NCI-H2029 (cell line): ENCODE measurements at regions not wholly inside any gene's neighbourhood (a gene's known extent, or its start where the extent isn't known, plus 50 kb on each side); places are given as distances from the start of the nearest gene placed in this dataset.

ENCODE experiments used
- DNase-seq: peaks from one replicate; lab custom pipeline; 2025; lab: John Stamatoyannopoulos, UW

GRCh38 chr4:116438417-116438816 lies 647.0 kb downstream of the TRAM1L1 start:
- no peak for DNase-seq

- DNase-seq: no peak
Measured at GRCh38 chr4:116427666-116428065, 657.7 kb downstream of the TRAM1L1 start.

DNA sequence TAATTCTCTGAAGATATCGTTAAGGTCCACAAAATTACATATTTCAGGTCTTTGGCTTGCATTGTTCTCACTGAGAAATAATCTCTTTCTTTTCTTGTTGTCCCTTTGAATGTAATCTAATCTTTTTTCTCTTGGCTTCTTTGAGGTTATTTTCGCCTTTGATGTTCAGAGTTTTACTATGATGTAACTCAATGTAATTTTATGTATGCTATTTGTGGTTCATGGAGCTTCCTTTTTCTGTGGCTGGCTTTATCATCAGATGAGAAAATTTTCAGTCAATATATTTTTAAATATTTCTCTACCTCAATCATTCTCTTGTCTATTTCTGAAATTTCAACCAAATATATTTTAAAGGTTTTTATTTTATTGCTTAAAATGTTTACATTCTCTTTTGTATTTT lies 672.2 kb downstream of the TRAM1L1 start:
- DNase-seq: no peak

GRCh38 chr4:116401293-116401692 lies 684.1 kb downstream of the TRAM1L1 start:
- no peak for DNase-seq

DNA sequence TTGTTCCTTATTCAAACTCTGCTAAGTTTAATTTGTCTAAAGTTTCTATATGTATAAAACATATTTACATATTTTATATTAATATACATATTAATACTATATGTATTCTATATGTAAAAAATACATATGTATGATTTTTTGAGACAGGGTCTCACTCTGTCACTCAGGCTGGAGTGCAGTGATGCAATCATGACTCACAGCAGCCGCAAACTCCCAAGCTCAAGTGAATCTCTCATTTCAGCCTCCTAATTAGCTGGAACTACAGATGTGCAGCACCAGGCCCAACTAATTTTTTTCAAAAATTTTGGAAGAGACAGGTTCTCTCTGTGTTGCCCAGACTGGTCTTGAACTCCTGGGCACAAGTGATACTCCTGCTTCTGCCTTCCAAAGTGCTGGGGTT lies 684.9 kb downstream of the TRAM1L1 start:
- DNase-seq: no peak

DNA sequence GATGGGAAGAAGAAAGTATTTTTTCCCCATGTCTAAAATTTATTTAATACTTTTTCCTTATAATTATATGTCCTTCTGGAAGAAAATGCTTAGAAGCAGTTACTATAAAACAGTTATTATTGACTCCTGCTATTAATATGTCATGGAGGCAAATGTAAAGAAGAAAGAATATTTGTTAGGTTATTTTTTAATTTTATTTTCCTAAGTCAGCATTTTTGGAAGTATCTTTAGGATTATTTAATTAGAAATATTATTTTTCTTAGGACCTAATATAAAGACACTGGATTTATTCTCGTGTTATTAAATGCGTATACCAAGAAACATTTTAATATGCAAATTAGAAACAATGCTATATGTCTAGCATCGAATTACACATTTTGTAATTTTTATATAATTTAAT lies 687.7 kb downstream of the TRAM1L1 start:
- DNase-seq: no peak

DNA sequence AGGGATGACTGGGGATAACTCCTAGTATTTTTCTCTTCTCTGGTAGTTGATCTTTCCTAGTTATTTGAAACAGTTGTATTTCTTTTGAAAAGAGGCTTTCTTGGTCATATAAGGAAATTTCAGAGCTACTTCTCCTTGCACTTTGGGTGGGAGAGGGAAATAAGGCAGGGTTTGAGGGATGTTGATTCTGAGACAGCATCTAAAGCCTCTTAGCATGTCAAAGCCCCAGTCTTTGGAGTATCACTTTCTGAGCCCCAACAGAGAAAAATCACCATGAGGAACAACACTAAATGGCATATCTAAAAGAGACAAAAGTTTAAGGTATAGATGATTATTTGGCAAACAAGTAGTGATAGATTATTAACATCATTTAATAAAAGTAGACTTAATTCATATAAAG lies 688.1 kb downstream of the TRAM1L1 start:
- DNase-seq: no peak

DNA sequence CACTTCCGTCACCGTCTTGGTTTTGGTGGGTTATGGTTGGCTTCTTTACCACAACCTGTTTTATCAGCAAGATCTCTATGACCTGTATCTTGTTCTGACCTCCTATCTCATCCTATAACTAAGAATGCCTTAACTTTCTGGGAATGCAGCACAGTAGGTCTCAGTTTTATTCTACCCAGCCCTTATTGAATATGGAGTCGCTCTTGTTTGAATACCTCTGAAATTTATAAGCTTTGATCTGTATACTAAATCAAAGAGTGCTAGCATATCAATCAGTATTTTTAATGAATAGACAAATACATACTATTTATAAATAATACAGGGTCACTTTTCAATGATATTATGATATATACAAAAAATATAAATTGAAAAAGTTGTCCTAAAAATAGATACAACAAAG lies 690.0 kb downstream of the TRAM1L1 start:
- DNase-seq: no peak

DNA sequence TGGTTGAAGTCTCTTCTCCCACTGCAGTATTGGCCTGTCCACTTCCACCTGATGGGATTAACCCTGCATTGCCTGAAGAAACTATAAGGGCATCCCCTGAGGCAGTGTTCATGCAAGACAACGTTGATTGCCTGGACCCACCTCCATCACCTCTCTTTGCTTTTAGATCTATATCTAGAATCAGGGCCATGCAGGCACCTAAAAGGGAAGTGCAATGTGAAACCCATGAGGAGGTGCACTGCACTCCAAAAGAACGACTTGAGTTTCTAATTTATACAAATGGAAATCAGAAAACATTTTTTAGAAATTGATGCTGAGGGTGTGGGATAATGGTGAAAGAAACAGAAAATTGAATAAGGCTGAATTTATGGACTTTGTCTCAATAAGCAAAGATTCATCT lies 694.4 kb downstream of the TRAM1L1 start:
- DNase-seq: no peak

- DNase-seq: no peak
Measured at GRCh38 chr4:116389139-116389538, 696.2 kb downstream of the TRAM1L1 start.

DNA sequence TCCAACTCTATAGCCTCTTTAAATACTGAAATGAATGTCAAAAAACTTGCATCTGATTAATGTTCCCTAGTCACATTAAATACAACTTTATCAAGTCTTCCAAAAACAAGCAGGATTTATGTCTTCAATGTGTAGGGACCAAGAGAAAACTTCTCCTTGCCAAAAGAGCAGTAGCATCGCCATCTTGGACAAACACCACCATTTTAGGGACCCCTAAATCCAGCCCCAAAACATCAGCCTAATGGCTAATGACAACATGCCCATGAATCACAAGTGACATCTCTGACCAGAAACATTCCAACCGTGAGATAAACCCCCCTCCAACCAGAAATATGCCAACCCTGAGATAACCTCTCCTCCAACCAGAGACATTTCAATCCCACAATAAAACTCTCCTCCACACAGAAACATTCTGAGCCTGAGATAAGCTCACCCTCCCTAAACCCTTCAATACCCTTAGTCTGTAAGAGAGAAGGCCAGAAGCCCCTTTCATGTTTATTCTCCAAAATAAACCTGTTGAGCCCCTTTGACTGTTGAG lies 697.4 kb downstream of the TRAM1L1 start:
- DNase-seq: no peak

- no peak for DNase-seq
Measured at GRCh38 chr4:116386856-116387255, 698.5 kb downstream of the TRAM1L1 start.

- no peak for DNase-seq
Measured at GRCh38 chr4:116385583-116385982, 699.8 kb downstream of the TRAM1L1 start.

DNA sequence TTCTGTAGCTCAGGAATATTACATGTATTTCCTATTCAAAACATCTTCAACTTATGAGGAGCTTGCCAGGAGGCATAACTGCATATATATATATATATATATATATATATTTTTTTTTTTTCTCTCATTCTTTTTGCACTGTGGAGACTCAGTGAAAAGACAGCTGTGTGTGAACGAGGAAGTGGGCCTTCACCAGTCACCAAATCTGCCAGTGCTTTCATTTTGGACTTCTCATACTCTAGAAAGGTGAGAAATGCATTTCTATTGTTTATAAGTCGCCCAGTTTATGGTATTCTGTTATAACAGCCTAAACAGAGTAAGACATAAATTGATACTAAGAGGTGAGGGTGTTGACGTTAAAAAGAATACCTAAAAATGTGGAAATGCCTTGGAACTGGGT lies 710.6 kb downstream of the TRAM1L1 start:
- no peak for DNase-seq

- no peak for DNase-seq
Measured at GRCh38 chr4:116362583-116362982, 722.8 kb downstream of the TRAM1L1 start.

DNA sequence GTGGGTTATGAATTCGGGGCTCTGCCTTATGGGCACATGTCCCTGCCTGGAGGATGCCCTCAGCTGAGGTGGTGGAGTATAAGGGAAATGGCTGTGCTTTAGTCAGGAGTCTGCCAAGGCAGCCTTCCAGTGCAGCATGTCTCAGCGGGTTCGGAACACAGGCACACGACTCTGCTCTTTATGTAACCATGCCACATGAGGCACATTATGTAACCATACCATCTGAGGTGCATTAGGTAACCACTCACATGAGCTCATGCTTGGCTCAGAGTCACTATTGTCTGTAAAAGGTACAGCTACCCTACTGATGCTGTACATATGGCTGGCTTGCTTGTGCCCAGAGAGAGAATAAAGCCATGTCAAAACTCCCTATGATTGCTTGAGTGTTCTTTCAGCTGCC lies 723.6 kb downstream of the TRAM1L1 start:
- no peak for DNase-seq

DNA sequence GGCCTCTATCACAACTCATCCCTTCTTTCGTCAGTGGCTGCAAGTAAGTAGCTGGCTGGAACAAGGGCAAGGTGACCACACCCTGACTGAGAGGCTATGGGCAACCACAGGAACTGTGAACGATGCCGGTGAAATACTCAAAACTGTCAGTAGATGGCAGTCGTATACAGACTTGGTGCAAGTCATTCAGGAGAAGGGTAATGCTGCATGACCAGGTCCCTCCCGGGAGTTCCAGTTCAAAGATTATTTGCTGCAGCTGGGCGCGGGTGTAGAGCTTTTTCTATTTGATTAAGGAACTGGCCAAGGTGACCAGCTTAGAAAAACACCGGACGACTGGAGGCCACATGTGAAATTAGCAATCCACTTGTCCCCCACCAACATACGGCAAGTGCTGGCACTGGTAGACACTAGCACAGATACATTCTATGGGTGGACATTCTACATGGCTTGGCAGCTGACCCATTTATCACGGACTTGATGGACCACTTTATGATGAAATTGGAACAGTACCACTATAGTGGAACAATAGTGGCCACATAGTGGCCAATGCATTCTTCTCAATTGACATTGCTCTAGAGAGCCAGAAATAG lies 726.6 kb downstream of the TRAM1L1 start:
- DNase-seq: peak; percentile 71

- peak; percentile 52 for DNase-seq
Measured at GRCh38 chr4:116357758-116358157, 727.6 kb downstream of the TRAM1L1 start.

DNA sequence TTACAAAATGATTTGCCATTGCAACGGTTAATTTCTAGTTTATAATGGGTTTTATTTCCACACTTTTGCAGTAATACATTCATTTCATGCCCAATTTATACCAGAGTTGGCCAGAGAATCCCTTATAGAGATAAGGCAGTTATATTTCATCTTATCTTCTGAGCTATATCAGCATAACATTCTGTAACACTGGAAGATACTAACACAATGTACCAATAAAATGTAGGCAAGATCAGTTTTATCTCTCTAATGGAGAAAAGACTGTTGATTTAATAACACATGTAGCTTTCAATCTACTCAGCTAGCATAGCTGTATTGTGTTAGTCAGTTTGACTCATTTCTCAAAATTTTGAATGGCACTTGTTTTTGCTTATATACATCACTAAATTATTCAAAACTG lies 738.6 kb downstream of the TRAM1L1 start:
- DNase-seq: no peak

DNA sequence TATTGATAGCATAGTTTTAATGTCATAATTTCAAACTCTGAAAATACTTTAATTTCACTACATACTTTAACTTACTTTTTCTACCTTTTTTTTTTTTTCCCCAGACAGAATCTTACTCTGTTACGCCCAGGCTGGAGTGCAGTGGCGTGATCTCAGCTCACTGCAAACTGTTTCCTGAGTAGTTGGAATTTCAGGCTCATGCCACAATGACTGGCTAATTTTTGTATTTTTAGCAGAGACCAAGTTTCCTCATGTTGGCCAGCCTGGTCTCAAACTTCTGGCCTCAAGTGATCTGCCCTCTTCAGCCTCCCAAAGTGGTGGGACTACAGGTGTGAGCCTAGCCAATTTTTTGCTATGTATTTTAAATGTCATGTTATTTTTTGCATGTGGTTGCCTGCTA lies 741.6 kb downstream of the TRAM1L1 start:
- DNase-seq: no peak

DNA sequence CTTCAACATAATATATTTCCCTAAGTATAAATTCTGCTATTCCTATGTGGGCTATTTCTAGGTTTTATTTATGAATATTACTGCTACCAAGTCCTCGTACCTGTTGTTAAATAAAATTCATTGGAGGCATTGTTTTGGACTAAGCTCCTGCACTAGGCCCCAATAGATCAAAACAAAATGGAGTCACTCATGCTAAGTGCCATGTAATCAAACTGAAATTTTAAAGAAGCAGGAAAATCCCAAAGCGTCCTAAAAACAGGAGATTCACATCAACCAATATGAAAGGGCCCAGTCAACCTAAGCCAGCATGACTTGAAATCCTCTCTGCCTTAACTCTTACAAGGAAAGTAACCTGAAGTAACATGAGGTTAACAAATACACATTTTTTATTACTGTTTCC lies 743.2 kb downstream of the TRAM1L1 start:
- DNase-seq: no peak

DNA sequence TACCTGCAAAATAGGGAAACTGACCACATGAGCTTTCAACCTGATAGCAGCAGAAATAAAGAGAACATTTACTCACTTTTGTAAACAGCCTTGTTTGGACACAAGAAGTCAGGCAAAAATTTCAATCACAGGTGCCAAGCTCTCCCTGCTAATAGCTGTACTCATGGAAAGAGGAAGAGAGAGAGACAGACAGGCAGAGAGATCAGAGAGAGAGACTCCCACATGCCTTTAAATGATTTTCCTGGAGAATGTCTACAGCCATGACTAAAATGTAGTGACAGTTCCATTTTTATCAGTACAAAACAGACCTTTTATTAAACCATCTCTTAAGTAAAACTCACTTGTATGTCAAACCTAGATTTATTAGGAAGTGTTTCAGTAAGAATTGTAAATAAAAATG lies 752.9 kb downstream of the TRAM1L1 start:
- no peak for DNase-seq

- no peak for DNase-seq
Measured at GRCh38 chr4:116328261-116328860, 757.0 kb downstream of the TRAM1L1 start.

DNA sequence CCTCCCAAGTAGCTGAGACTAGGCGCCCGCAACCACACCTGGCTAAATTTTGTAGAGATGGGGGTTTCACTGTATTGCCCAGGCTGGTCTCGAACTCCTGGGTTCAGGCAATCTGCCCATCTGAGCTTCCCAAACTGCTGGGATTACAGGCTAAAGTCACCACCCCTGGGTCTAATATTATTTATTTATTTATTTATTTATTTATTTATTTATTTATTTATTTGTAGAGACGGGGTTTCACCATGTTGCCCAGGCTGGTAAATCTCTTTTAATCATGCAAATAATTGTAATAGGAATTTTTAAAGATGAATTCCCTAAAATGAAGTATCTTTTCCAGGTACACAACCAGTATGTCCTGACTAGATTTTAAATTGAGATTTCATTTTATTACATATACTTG lies 761.8 kb downstream of the TRAM1L1 start:
- no peak for DNase-seq
